ENCODE measurements at regions not wholly inside any gene's neighbourhood (a gene's known extent, or its start where the extent isn't known, plus 50 kb on each side); places are given as distances from the start of the nearest gene placed in this dataset.

GRCh38 chr5:175275097-175275496, 168.9 kb downstream of the DRD1 start:
- H3K27ac Mint-ChIP-seq (ENCODE audit: unreplicated experiment) = no peak overlapping the region
- peaks cover 37% of the 10 kb centered on the region for H3K27me3 Mint-ChIP-seq (ENCODE audit: low read depth)
- TF ChIP-seq, protein P1, sequence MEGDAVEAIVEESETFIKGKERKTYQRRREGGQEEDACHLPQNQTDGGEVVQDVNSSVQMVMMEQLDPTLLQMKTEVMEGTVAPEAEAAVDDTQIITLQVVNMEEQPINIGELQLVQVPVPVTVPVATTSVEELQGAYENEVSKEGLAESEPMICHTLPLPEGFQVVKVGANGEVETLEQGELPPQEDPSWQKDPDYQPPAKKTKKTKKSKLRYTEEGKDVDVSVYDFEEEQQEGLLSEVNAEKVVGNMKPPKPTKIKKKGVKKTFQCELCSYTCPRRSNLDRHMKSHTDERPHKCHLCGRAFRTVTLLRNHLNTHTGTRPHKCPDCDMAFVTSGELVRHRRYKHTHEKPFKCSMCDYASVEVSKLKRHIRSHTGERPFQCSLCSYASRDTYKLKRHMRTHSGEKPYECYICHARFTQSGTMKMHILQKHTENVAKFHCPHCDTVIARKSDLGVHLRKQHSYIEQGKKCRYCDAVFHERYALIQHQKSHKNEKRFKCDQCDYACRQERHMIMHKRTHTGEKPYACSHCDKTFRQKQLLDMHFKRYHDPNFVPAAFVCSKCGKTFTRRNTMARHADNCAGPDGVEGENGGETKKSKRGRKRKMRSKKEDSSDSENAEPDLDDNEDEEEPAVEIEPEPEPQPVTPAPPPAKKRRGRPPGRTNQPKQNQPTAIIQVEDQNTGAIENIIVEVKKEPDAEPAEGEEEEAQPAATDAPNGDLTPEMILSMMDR (conservative IDR thresholded peaks at IDR 0.05) = no peak
- H3K4me3 Mint-ChIP-seq = no peak overlapping the region
- H3K36me3 Mint-ChIP-seq (ENCODE audit: low read depth) = no peaks in the 10 kb centered on the region
- H3K9me3 Mint-ChIP-seq = peaks cover 5% of the 10 kb centered on the region
- DNase-seq (ENCODE audit: low read depth, low spot score) = no peak
- H3K4me1 Mint-ChIP-seq = peaks cover 3% of the 10 kb centered on the region

- Mint-ChIP-seq H3K4me3 (no peak overlapping the region), H3K27me3 (ENCODE audit: low read depth) (peaks cover 37% of the 10 kb centered on the region), H3K9me3 (peaks cover 3% of the 10 kb centered on the region), H3K36me3 (ENCODE audit: low read depth) (no peaks in the 10 kb centered on the region), H3K27ac (ENCODE audit: unreplicated experiment) (no peak overlapping the region), H3K4me1 (peaks cover 6% of the 10 kb centered on the region)
- DNase-seq (ENCODE audit: low read depth, low spot score) = no peak
- TF ChIP-seq, protein P1 (conservative IDR thresholded peaks at IDR 0.05) = no peak
Observed at GRCh38 chr5:175274171-175274570, 169.8 kb downstream of the DRD1 start.

DNA sequence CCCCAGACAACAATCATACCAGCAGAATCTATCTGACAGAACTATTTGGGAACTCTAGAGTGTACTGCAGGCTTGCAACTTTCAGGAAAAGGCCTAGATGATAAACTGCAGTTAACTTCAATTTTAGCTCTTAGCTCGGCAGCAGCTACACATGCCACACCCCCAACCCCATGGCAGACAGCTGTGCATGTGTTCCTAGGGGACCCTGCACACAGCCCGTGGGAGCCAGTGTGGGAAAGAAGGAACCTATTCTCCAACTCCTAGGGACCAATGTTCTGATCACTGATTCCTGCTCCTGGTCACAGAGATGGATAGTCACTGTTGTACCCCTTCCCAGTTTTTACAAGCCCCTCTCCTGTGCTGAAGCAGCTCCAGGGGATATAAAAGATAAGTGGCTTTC, 179.6 kb downstream of the DRD1 start:
- TF ChIP-seq, protein P1 (conservative IDR thresholded peaks at IDR 0.05) = no peak
- Mint-ChIP-seq H3K27ac (ENCODE audit: unreplicated experiment) (no peak overlapping the region), H3K4me1 (peaks cover 6% of the 10 kb centered on the region), H3K27me3 (ENCODE audit: low read depth) (no peaks in the 10 kb centered on the region), H3K36me3 (ENCODE audit: low read depth) (no peaks in the 10 kb centered on the region), H3K4me3 (no peak overlapping the region), H3K9me3 (peaks cover 14% of the 10 kb centered on the region)
- DNase-seq (ENCODE audit: low read depth, low spot score) = no peak

- Mint-ChIP-seq H3K27me3 (ENCODE audit: low read depth) (no peaks in the 10 kb centered on the region), H3K36me3 (ENCODE audit: low read depth) (no peaks in the 10 kb centered on the region), H3K4me3 (no peak overlapping the region), H3K9me3 (peaks cover 14% of the 10 kb centered on the region), H3K27ac (ENCODE audit: unreplicated experiment) (no peak overlapping the region), H3K4me1 (peaks cover 6% of the 10 kb centered on the region)
- TF ChIP-seq, protein P1 (conservative IDR thresholded peaks at IDR 0.05) = no peak
- DNase-seq (ENCODE audit: low read depth, low spot score) = no peak
Observed at GRCh38 chr5:175263776-175264175, 180.2 kb downstream of the DRD1 start.

- H3K4me3 Mint-ChIP-seq = no peak overlapping the region
- H3K27ac Mint-ChIP-seq (ENCODE audit: unreplicated experiment) = no peak overlapping the region
- H3K9me3 Mint-ChIP-seq = peaks cover 6% of the 10 kb centered on the region
- H3K36me3 Mint-ChIP-seq (ENCODE audit: low read depth) = no peaks in the 10 kb centered on the region
- no peak for DNase-seq (ENCODE audit: low read depth, low spot score)
- no peaks in the 10 kb centered on the region for H3K27me3 Mint-ChIP-seq (ENCODE audit: low read depth)
- H3K4me1 Mint-ChIP-seq = peaks cover 6% of the 10 kb centered on the region
- TF ChIP-seq, protein P1 (conservative IDR thresholded peaks at IDR 0.05) = no peak
Observed at GRCh38 chr5:175261526-175261925, 182.5 kb downstream of the DRD1 start.

DNA sequence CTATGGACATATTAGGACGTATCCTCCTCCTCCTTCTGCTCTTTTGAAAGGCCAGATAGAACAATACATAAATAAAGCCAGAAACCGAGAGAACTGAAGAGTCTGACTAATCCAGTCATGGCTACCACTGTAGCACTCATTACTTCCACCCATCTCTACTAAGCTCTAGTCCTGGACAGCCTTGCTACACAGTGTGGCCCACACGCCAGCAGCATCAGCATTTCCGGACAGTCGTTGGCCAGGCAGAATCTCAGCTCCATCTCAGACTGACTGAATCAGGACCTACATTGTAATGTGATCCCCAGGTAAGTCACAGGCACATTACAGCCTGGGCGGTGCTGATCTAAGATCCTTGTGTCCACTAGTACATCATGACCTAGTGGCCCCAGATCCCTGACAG, 182.9 kb downstream of the DRD1 start:
- peaks cover 6% of the 10 kb centered on the region for H3K4me1 Mint-ChIP-seq
- TF ChIP-seq, protein P1 (conservative IDR thresholded peaks at IDR 0.05) = no peak
- H3K4me3 Mint-ChIP-seq = no peak overlapping the region

More for the DNA sequence above, 182.9 kb downstream of the DRD1 start:
- H3K27ac Mint-ChIP-seq (ENCODE audit: unreplicated experiment) = no peak overlapping the region
- H3K36me3 Mint-ChIP-seq (ENCODE audit: low read depth) = no peaks in the 10 kb centered on the region
- H3K9me3 Mint-ChIP-seq = peaks cover 6% of the 10 kb centered on the region
- DNase-seq (ENCODE audit: low read depth, low spot score) = no peak
- no peaks in the 10 kb centered on the region for H3K27me3 Mint-ChIP-seq (ENCODE audit: low read depth)

Data from neural crest cell (in vitro differentiated cells).